Upper lobe of left lung (tissue), 4 donors: ENCODE measurements at regions not wholly inside any gene's neighbourhood (a gene's known extent, or its start where the extent isn't known, plus 50 kb on each side); places are given as distances from the start of the nearest gene placed in this dataset.

ENCODE experiments used
- POLR2A ChIP-seq, 4 donors: fragments of 450-650 bp; IDR thresholded peaks; one replicate each; pipeline ENCODE4 v1.5.1; 2016 to 2017; ENCODE audit warnings: antibody characterized with exemption in 4 of 4, mild to moderate bottlenecking in 2 of 4
- TF ChIP-seq, protein P1 (sequence below), 6 experiments: fragments of 450-650 bp in 4 of 6; fragments of 200-600 bp in 2 of 6; sonication (generic) in 2 of 6; IDR thresholded peaks; one replicate each; pipeline ENCODE4 v1.5.1; 2016 to 2019; ENCODE audit warnings: antibody characterized with exemption in 6 of 6

DNA sequence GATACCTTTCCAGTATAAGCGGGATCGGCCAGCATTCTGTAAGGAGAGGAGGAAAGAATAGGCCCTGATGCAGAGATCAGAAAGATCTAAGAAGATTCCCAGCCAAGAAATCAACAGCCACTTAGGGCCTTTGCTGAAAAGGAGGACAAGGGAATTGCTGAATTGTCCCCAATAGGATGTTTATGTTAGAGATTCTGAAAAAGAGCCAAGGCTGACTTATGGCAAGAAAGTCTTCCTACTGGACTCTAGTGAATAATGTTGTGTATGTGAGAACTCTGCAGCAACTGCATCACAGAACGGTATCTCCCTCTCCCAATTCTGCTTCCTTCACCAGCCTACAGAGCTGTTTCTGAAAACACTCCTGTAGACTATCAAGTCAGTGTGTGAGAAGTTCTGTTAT is 298.0 kb upstream of the CXADR start:
- TF ChIP-seq, protein P1, sequence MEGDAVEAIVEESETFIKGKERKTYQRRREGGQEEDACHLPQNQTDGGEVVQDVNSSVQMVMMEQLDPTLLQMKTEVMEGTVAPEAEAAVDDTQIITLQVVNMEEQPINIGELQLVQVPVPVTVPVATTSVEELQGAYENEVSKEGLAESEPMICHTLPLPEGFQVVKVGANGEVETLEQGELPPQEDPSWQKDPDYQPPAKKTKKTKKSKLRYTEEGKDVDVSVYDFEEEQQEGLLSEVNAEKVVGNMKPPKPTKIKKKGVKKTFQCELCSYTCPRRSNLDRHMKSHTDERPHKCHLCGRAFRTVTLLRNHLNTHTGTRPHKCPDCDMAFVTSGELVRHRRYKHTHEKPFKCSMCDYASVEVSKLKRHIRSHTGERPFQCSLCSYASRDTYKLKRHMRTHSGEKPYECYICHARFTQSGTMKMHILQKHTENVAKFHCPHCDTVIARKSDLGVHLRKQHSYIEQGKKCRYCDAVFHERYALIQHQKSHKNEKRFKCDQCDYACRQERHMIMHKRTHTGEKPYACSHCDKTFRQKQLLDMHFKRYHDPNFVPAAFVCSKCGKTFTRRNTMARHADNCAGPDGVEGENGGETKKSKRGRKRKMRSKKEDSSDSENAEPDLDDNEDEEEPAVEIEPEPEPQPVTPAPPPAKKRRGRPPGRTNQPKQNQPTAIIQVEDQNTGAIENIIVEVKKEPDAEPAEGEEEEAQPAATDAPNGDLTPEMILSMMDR (IDR thresholded peaks at IDR 0.05), result no peak
- no peak for TF ChIP-seq POLR2A (IDR thresholded peaks at IDR 0.05)
